Astrocyte (in vitro differentiated cells and primary cell): ENCODE measurements at regions not wholly inside any gene's neighbourhood (a gene's known extent, or its start where the extent isn't known, plus 50 kb on each side); places are given as distances from the start of the nearest gene placed in this dataset.

Experiments used
- DNase-seq: peaks from one replicate; pipeline ENCODE4 v3.0.0-alpha.2; 2010; ENCODE audit warnings: low read depth
- FAIRE-seq: peaks from 2 replicates; lab custom pipeline; 2011; peaks lifted over from hg19 to GRCh38; lab: Jason Lieb, UNC
- H2AFZ ChIP-seq: 2 replicates; pipeline ENCODE4 v1.6.0; 2012; ENCODE audit warnings: low read depth, low read length, inconsistent platforms
- H3K27ac ChIP-seq: 2 replicates; pipeline ENCODE4 v1.5.1; 2011; ENCODE audit warnings: low read depth, low read length, inconsistent platforms
- H3K27me3 ChIP-seq: 2 replicates; pipeline ENCODE4 v1.6.0; 2011; ENCODE audit warnings: low read length, inconsistent platforms; ENCODE audit not compliant: insufficient read depth
- H3K36me3 ChIP-seq: 2 replicates; pipeline ENCODE4 v1.5.1; 2011; ENCODE audit warnings: low read length, inconsistent platforms; ENCODE audit not compliant: insufficient read depth
- H3K4me1 ChIP-seq: 2 replicates; pipeline ENCODE4 v1.5.1; 2011; ENCODE audit warnings: low read length, inconsistent platforms; ENCODE audit not compliant: insufficient read depth
- H3K4me2 ChIP-seq: 2 replicates; pipeline ENCODE4 v1.6.0; 2012; ENCODE audit warnings: low read length, inconsistent platforms
- H3K4me3 ChIP-seq: 2 replicates; pipeline ENCODE4 v1.5.1; 2011; ENCODE audit warnings: low read depth, mild to moderate bottlenecking, low read length, inconsistent platforms; ENCODE audit not compliant: insufficient read depth
- H3K79me2 ChIP-seq: 2 replicates; pipeline ENCODE4 v1.6.0; 2012; ENCODE audit warnings: mild to moderate bottlenecking, low read length, inconsistent platforms; ENCODE audit not compliant: insufficient read depth
- H3K9ac ChIP-seq: 2 replicates; pipeline ENCODE4 v1.6.0; 2012; ENCODE audit warnings: mild to moderate bottlenecking, low read length, inconsistent platforms
- H3K9me3 ChIP-seq: 2 replicates; pipeline ENCODE4 v1.5.1; 2012; ENCODE audit warnings: low read depth, mild to moderate bottlenecking, low read length, inconsistent platforms; ENCODE audit not compliant: insufficient read depth
- H4K20me1 ChIP-seq: 2 replicates; pipeline ENCODE4 v1.6.0; 2012; ENCODE audit warnings: low read length, inconsistent platforms; ENCODE audit not compliant: insufficient read depth
- H3K27ac Mint-ChIP-seq: one replicate; pipeline ENCODE4 v1.8.0; 2021; ENCODE audit warnings: mild to moderate bottlenecking, mixed read lengths; ENCODE audit not compliant: unreplicated experiment
- H3K27me3 Mint-ChIP-seq: one replicate; pipeline ENCODE4 v1.8.0; 2021; ENCODE audit warnings: low read depth, mixed read lengths; ENCODE audit not compliant: unreplicated experiment
- H3K36me3 Mint-ChIP-seq: one replicate; pipeline ENCODE4 v1.8.0; 2021; ENCODE audit warnings: low read depth, mixed read lengths; ENCODE audit not compliant: unreplicated experiment
- H3K4me1 Mint-ChIP-seq: one replicate; pipeline ENCODE4 v1.8.0; 2021; ENCODE audit warnings: low read depth, mixed read lengths; ENCODE audit not compliant: unreplicated experiment
- H3K4me3 Mint-ChIP-seq: one replicate; pipeline ENCODE4 v1.8.0; 2021; ENCODE audit warnings: mild to moderate bottlenecking, moderate library complexity, mixed read lengths; ENCODE audit not compliant: unreplicated experiment
- H3K9me3 Mint-ChIP-seq: one replicate; pipeline ENCODE4 v1.8.0; 2021; ENCODE audit warnings: mild to moderate bottlenecking, mixed read lengths; ENCODE audit not compliant: unreplicated experiment
- EZH2 ChIP-seq: IDR thresholded peaks from 2 replicates; pipeline ENCODE4 v1.6.1; 2012; ENCODE audit warnings: mild to moderate bottlenecking, low read length, inconsistent platforms; ENCODE audit not compliant: insufficient read depth
- TF ChIP-seq, protein P1 (sequence below): IDR thresholded peaks from 2 replicates; pipeline ENCODE4 v1.5.1; 2011; ENCODE audit warnings: low read depth, mild to moderate bottlenecking, inconsistent platforms, low read length, moderate library complexity; ENCODE audit not compliant: insufficient read depth

DNA sequence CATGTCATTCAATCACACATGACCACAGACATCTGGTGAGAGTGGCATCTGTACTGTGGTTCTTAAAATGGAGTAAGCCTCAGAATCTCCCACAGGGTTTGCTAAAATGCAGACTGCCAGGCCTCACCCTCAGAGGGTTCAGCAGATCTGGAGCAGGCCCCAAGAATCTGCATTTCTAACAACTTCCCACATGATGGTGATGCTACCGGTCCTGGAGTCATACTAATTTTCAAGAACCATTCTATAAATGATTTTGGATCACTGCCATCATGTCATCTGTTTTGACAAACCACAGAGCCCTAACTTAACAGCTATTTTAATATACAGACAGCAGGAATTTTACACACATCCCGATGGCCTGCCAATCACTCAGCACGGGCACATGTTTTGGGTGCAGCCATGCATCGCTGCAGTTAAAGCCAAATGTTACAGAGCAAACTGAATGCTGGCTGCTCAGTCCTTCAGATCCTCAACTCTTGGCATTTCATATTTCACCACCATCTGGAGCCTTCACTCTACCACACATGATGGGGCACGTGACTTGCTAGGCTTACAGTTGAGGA is 792.1 kb upstream of the AMELY start:
- Mint-ChIP-seq H3K9me3 (no peaks in the 10 kb centered on the region), H3K27me3 (peaks cover 3% of the 10 kb centered on the region), H3K36me3 (no peaks in the 10 kb centered on the region), H3K4me3 (no peak overlapping the region), H3K4me1 (no peaks in the 10 kb centered on the region), H3K27ac (no peak overlapping the region)
- Histone ChIP-seq H3K27me3 (no peaks in the 10 kb centered on the region), H3K79me2 (no peaks in the 10 kb centered on the region), H2AFZ (no peak overlapping the region), H3K36me3 (no peaks in the 10 kb centered on the region), H3K4me3 (no peak overlapping the region), H3K4me1 (no peaks in the 10 kb centered on the region), H3K9ac (no peak overlapping the region), H3K9me3 (no peaks in the 10 kb centered on the region), H3K27ac (no peak overlapping the region), H3K4me2 (no peak overlapping the region), H4K20me1 (no peaks in the 10 kb centered on the region)
- no peak for FAIRE-seq
- DNase-seq: no peak
- no peak for TF ChIP-seq EZH2

DNA sequence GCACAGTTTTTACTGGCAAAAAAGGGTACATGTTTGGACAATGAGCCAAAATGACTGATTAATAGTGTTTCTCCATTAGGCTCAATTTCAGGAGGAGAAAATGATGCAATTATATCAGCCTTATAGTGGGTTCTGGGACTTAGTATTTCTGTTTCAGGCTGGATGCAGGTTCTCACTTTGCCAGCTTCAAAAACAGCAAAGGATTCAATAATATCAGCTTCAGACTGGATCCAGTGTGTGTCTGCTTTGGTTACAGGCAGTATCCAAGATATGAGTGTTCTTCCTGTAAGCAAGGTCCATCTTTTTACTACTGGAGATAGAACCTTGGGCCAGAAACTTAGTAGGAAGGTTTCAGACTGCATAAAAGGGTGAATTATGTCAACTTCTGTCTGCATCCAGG is 790.9 kb upstream of the AMELY start:
- Histone ChIP-seq H3K4me1 (no peaks in the 10 kb centered on the region), H3K4me3 (no peak overlapping the region), H3K9ac (no peak overlapping the region), H2AFZ (no peak overlapping the region), H3K27ac (no peak overlapping the region), H3K27me3 (no peaks in the 10 kb centered on the region), H3K4me2 (no peak overlapping the region), H3K36me3 (no peaks in the 10 kb centered on the region), H3K79me2 (no peaks in the 10 kb centered on the region), H4K20me1 (no peaks in the 10 kb centered on the region), H3K9me3 (no peaks in the 10 kb centered on the region)
- no peak for DNase-seq
- no peak for FAIRE-seq
- TF ChIP-seq, protein P1, sequence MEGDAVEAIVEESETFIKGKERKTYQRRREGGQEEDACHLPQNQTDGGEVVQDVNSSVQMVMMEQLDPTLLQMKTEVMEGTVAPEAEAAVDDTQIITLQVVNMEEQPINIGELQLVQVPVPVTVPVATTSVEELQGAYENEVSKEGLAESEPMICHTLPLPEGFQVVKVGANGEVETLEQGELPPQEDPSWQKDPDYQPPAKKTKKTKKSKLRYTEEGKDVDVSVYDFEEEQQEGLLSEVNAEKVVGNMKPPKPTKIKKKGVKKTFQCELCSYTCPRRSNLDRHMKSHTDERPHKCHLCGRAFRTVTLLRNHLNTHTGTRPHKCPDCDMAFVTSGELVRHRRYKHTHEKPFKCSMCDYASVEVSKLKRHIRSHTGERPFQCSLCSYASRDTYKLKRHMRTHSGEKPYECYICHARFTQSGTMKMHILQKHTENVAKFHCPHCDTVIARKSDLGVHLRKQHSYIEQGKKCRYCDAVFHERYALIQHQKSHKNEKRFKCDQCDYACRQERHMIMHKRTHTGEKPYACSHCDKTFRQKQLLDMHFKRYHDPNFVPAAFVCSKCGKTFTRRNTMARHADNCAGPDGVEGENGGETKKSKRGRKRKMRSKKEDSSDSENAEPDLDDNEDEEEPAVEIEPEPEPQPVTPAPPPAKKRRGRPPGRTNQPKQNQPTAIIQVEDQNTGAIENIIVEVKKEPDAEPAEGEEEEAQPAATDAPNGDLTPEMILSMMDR: no peak
- no peak for TF ChIP-seq EZH2
- H3K4me1 Mint-ChIP-seq: no peaks in the 10 kb centered on the region
- H3K9me3 Mint-ChIP-seq: no peaks in the 10 kb centered on the region
- no peak overlapping the region for H3K27ac Mint-ChIP-seq
- H3K4me3 Mint-ChIP-seq: no peak overlapping the region
- peaks cover 3% of the 10 kb centered on the region for H3K27me3 Mint-ChIP-seq
- H3K36me3 Mint-ChIP-seq: no peaks in the 10 kb centered on the region

DNA sequence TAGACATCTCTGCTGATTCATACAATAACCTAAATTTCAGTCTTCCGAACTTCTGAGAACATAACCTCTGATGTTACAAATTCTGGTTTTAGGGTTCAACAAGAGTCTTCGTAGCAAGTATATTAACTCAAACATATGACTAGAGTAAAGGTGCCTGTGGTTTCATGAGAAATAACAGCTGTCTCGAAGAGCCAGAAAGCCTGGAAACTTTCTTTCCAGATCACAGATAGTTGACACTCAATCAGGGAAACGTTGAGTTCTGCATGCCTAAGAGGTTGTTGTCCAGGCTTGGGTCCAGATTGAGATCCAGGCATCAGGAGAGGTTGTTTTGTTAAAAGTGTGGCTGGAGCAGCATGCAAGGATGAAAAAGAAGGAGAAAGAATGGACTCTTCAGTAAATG is 790.1 kb upstream of the AMELY start:
- H3K9me3 ChIP-seq: no peaks in the 10 kb centered on the region
- no peak overlapping the region for H3K27ac ChIP-seq
- Mint-ChIP-seq H3K27me3 (peaks cover 3% of the 10 kb centered on the region), H3K27ac (no peak overlapping the region), H3K4me1 (no peaks in the 10 kb centered on the region), H3K4me3 (no peak overlapping the region), H3K9me3 (no peaks in the 10 kb centered on the region), H3K36me3 (no peaks in the 10 kb centered on the region)
- H3K4me2 ChIP-seq: no peak overlapping the region
- no peaks in the 10 kb centered on the region for H3K27me3 ChIP-seq
- no peak for DNase-seq
- H3K9ac ChIP-seq: no peak overlapping the region
- H4K20me1 ChIP-seq: no peaks in the 10 kb centered on the region
- no peak for FAIRE-seq
- no peak overlapping the region for H3K4me3 ChIP-seq
- TF ChIP-seq, protein P1: no peak
- TF ChIP-seq EZH2: no peak
- H3K36me3 ChIP-seq: no peaks in the 10 kb centered on the region
- H3K79me2 ChIP-seq: no peaks in the 10 kb centered on the region
- H2AFZ ChIP-seq: no peak overlapping the region
- no peaks in the 10 kb centered on the region for H3K4me1 ChIP-seq
